ENCODE measurements at regions not wholly inside any gene's neighbourhood (a gene's known extent, or its start where the extent isn't known, plus 50 kb on each side); places are given as distances from the start of the nearest gene placed in this dataset.

DNA sequence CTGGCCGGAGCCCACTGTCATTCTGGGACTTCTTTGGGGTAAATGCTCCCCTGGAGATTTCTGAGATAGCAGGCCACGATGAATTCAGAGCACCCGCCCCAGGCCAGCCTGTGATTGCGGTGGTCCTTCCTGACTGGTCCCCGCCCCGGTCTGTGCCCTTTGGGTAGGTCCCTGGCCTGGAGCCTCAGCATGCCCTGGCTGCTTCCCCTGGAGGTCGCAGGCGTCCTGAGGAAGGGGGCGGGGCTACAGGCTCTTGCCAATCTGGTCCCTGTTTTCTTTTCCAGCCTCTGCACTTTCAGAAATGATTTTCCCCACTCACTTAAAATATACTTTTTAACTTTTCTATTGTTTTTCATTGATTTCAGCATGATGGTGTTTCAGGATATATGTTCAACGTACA lies 250.2 kb upstream of the ATP10A start:
- POLR2A ChIA-PET (ENCODE audit: low non-redundant PET) = no interaction called here
- CTCF ChIA-PET = no interaction called here
- TF ChIP-seq CTCF (conservative IDR thresholded peaks at IDR 0.05; ENCODE audit: low read depth) = no peak
- no peak overlapping the region for H3K27ac ChIP-seq
- DNase-seq (ENCODE audit: low spot score) = no peak

GRCh38 chr15:26109203-26109602 lies 246.1 kb upstream of the ATP10A start:
- POLR2A ChIA-PET (ENCODE audit: low non-redundant PET) = no interaction called here
- no peak for DNase-seq (ENCODE audit: low spot score)
- CTCF ChIA-PET = no interaction called here
- TF ChIP-seq CTCF (conservative IDR thresholded peaks at IDR 0.05; ENCODE audit: low read depth) = no peak
- H3K27ac ChIP-seq = no peak overlapping the region

DNA sequence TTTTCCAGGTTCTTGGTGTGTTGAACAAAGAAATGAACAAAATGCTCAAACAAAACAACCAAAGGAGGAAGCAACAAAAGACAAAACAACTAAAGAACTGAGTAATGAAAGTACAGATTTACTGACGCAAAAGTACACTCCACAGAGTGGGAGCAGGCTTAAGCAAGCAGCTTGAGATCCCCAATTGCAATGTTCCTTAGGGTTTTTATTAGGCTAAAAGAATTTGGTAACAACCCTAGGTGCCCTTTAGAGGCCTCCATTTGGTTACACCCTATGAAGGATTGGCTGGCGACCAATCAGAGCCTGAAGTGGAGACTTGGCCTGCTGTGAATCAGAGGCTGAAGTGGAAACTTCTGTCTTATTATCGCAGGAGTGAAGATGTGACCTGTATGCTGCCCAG lies 243.4 kb upstream of the ATP10A start:
- DNase-seq (ENCODE audit: low spot score) = no peak
- POLR2A ChIA-PET (ENCODE audit: low non-redundant PET) = no interaction called here
- CTCF ChIA-PET = no interaction called here

GRCh38 chr15:26103002-26103404 lies 239.9 kb upstream of the ATP10A start:
- peak; percentile 20 for DNase-seq (ENCODE audit: low spot score)
- POLR2A ChIA-PET (ENCODE audit: low non-redundant PET) = no interaction called here
- no peak for TF ChIP-seq CTCF (conservative IDR thresholded peaks at IDR 0.05; ENCODE audit: low read depth)

More for the DNA sequence above, 243.4 kb upstream of the ATP10A start:
- no peak for TF ChIP-seq CTCF (conservative IDR thresholded peaks at IDR 0.05; ENCODE audit: low read depth)
- no peak overlapping the region for H3K27ac ChIP-seq

GRCh38 chr15:26102365-26102764 lies 239.2 kb upstream of the ATP10A start:
- TF ChIP-seq CTCF (conservative IDR thresholded peaks at IDR 0.05; ENCODE audit: low read depth) = no peak
- no peak for DNase-seq (ENCODE audit: low spot score)
- CTCF ChIA-PET = no interaction called here
- no peak overlapping the region for H3K27ac ChIP-seq
- POLR2A ChIA-PET (ENCODE audit: low non-redundant PET) = no interaction called here

More at GRCh38 chr15:26103002-26103404, 239.9 kb upstream of the ATP10A start:
- CTCF ChIA-PET = no interaction called here
- H3K27ac ChIP-seq = no peak overlapping the region

GRCh38 chr15:26101443-26101842 lies 238.3 kb upstream of the ATP10A start:
- no peak overlapping the region for H3K27ac ChIP-seq
- no peak for TF ChIP-seq CTCF (conservative IDR thresholded peaks at IDR 0.05; ENCODE audit: low read depth)
- ChIA-PET POLR2A (ENCODE audit: low non-redundant PET) (no interaction called here), CTCF (interaction anchor here (0.7 kb wide), 2 partner anchors 82 to 90 kb away, joined by 4 to 9 read pairs; no protein-coding TSS in a partner anchor)
- no peak for DNase-seq (ENCODE audit: low spot score)

DNA sequence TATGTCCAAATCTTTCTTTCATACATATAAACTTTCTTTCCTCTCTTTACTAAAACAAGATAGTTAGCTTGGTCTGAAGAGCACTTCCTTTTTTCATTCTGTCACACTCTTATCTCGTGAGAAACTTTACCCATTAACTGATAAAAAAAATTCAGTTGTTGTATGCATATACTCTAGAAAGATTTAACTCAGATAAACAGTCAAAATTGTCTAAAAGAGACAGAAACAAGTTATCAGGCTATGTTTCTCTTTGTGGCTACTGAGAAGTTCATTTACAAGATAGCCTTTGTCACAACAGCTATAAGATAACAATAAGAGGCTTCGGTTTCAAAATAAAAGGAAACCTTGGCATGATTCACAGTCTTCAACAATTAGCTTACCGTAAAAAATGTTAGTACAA lies 235.7 kb upstream of the ATP10A start:
- ChIA-PET CTCF (interaction anchor here (0.6 kb wide), 1 partner anchor 834 kb away, joined by 4 read pairs; no protein-coding TSS in a partner anchor), POLR2A (ENCODE audit: low non-redundant PET) (no interaction called here)
- H3K27ac ChIP-seq = no peak overlapping the region
- no peak for TF ChIP-seq CTCF (conservative IDR thresholded peaks at IDR 0.05; ENCODE audit: low read depth)
- DNase-seq (ENCODE audit: low spot score) = no peak
